ENCODE measurements at regions not wholly inside any gene's neighbourhood (a gene's known extent, or its start where the extent isn't known, plus 50 kb on each side); places are given as distances from the start of the nearest gene placed in this dataset.

- 86 to 100% (median 95%) methylated on average over 1 of the region's 1 CpG for WGBS, 4 donors
- intact Hi-C loops (cut with DNase I) = no loop called here
Observed at GRCh38 chr6:78101387-78101786, 448.5 kb downstream of the MEI4 start.

GRCh38 chr6:78110641-78111040 lies 457.8 kb downstream of the MEI4 start:
- Histone ChIP-seq H3K36me3 (replicated peaks in 1 of 2) (no peaks in the 10 kb centered on the region), H3K27ac (no peak overlapping the region), H3K9me3 (replicated peaks in 1 of 3) (no peaks in the 10 kb centered on the region), H3K27me3 (no peaks in the 10 kb centered on the region), H3K4me3 (no peak overlapping the region), H3K4me1 (replicated peaks in 1 of 2) (no peaks in the 10 kb centered on the region)
- TF ChIP-seq POLR2A (IDR thresholded peaks at IDR 0.05) = no peak
- no peak for TF ChIP-seq CTCF (IDR thresholded peaks at IDR 0.05)
- DNase-seq = no peak
- intact Hi-C loops (cut with DNase I) = no loop called here

More at GRCh38 chr6:78101387-78101786, 448.5 kb downstream of the MEI4 start:
- H3K4me1 ChIP-seq (replicated peaks in 1 of 2) = no peaks in the 10 kb centered on the region
- H3K9me3 ChIP-seq (replicated peaks in 1 of 3) = no peaks in the 10 kb centered on the region
- H3K27ac ChIP-seq = no peak overlapping the region
- no peaks in the 10 kb centered on the region for H3K27me3 ChIP-seq
- H3K36me3 ChIP-seq (replicated peaks in 1 of 2) = no peaks in the 10 kb centered on the region
- no peak overlapping the region for H3K4me3 ChIP-seq
- DNase-seq = no peak
- TF ChIP-seq POLR2A (IDR thresholded peaks at IDR 0.05) = no peak
- TF ChIP-seq CTCF (IDR thresholded peaks at IDR 0.05) = no peak

GRCh38 chr6:78117966-78118365 lies 465.1 kb downstream of the MEI4 start:
- no peak for TF ChIP-seq POLR2A (IDR thresholded peaks at IDR 0.05)
- TF ChIP-seq CTCF (IDR thresholded peaks at IDR 0.05) = no peak
- no peaks in the 10 kb centered on the region for H3K9me3 ChIP-seq (replicated peaks in 1 of 3)
- H3K4me1 ChIP-seq (replicated peaks in 1 of 2) = no peaks in the 10 kb centered on the region
- 48 to 62% (median 58%) methylated on average over 1 of the region's 1 CpG for WGBS, 4 donors
- H3K4me3 ChIP-seq = no peak overlapping the region
- H3K36me3 ChIP-seq (replicated peaks in 1 of 2) = no peaks in the 10 kb centered on the region
- intact Hi-C loops (cut with DNase I) = no loop called here
- DNase-seq = no peak
- no peak overlapping the region for H3K27ac ChIP-seq
- no peaks in the 10 kb centered on the region for H3K27me3 ChIP-seq

DNA sequence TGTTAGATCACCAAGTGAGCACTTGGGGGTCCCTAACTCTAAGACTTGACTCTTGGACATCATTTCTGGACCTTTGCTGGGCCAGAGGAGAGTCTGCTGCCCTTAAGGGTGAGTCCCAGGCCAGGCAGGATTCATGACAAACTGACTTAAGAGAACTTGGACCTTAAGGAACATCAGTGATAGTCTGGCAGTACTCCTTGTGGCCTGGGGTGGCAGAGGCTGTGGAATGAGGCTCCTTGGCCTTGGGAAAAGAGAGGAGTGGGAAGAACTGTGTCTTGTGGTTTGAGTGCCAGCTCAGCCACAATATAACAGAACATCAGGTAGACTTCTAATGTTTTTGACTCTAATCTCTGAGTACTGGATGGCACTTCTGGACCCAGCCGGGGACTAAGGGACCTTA lies 478.7 kb downstream of the MEI4 start:
- no peak for DNase-seq
- H3K36me3 ChIP-seq (replicated peaks in 1 of 2) = no peaks in the 10 kb centered on the region
- 43 to 56% (median 49%) methylated on average over 1 of the region's 1 CpG for WGBS, 4 donors
- intact Hi-C loops (cut with DNase I) = no loop called here
- TF ChIP-seq POLR2A (IDR thresholded peaks at IDR 0.05) (no peak), CTCF (IDR thresholded peaks at IDR 0.05) (no peak)
- no peaks in the 10 kb centered on the region for H3K27me3 ChIP-seq
- no peaks in the 10 kb centered on the region for H3K4me1 ChIP-seq (replicated peaks in 1 of 2)
- no peak overlapping the region for H3K27ac ChIP-seq
- no peak overlapping the region for H3K4me3 ChIP-seq
- no peaks in the 10 kb centered on the region for H3K9me3 ChIP-seq (replicated peaks in 1 of 3)

Data from adrenal gland (tissue), 9 donors.